Bronchial epithelial cell (primary cell): ENCODE measurements at regions not wholly inside any gene's neighbourhood (a gene's known extent, or its start where the extent isn't known, plus 50 kb on each side); places are given as distances from the start of the nearest gene placed in this dataset.

ENCODE experiments used
- DNase-seq: peaks from one replicate; pipeline ENCODE4 v3.0.0-alpha.2; 2010; ENCODE audit warnings: low read depth
- FAIRE-seq: peaks from 2 replicates; lab custom pipeline; 2011; peaks lifted over from hg19 to GRCh38; lab: Jason Lieb, UNC
- H3K27me3 ChIP-seq: 2 replicates; pipeline ENCODE4 v1.5.1; 2011; ENCODE audit warnings: low read length; ENCODE audit not compliant: control insufficient read depth, insufficient read depth
- H3K36me3 ChIP-seq: 2 replicates; pipeline ENCODE4 v1.5.1; 2011; ENCODE audit warnings: low read length; ENCODE audit not compliant: control insufficient read depth, insufficient read depth
- H3K4me3 ChIP-seq: 2 replicates; pipeline ENCODE4 v1.5.1; 2011; ENCODE audit warnings: mild to moderate bottlenecking, low read depth, low read length, control low read depth
- TF ChIP-seq, protein P1 (sequence below): IDR thresholded peaks from 2 replicates; pipeline ENCODE4 v1.5.1; 2011; ENCODE audit warnings: mild to moderate bottlenecking, moderate library complexity, low read length, control low read depth, inconsistent platforms; ENCODE audit not compliant: insufficient read depth, severe bottlenecking

DNA sequence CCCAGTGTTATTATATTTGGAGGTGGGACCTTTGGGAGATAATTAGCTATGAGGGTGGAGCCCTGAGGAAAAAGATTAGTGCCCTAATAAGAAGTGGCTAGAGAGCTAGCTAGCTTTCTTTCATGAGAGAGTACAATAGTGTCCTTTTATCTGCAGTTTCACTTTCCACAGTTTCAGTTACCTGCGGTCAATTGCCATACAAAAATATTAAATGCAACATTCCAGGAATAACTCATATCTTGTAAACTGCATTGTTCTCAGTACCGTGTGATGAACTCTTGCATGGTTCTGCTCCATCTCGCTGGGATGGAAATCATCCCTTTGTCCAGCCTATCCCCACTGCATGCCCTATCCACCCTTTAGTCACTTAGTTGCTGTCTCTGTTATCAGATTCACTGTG is 201.6 kb downstream of the RWDD3 start:
- Histone ChIP-seq H3K4me3 (no peak overlapping the region), H3K27me3 (no peaks in the 10 kb centered on the region), H3K36me3 (no peaks in the 10 kb centered on the region)
- TF ChIP-seq, protein P1, sequence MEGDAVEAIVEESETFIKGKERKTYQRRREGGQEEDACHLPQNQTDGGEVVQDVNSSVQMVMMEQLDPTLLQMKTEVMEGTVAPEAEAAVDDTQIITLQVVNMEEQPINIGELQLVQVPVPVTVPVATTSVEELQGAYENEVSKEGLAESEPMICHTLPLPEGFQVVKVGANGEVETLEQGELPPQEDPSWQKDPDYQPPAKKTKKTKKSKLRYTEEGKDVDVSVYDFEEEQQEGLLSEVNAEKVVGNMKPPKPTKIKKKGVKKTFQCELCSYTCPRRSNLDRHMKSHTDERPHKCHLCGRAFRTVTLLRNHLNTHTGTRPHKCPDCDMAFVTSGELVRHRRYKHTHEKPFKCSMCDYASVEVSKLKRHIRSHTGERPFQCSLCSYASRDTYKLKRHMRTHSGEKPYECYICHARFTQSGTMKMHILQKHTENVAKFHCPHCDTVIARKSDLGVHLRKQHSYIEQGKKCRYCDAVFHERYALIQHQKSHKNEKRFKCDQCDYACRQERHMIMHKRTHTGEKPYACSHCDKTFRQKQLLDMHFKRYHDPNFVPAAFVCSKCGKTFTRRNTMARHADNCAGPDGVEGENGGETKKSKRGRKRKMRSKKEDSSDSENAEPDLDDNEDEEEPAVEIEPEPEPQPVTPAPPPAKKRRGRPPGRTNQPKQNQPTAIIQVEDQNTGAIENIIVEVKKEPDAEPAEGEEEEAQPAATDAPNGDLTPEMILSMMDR, result no peak
- DNase-seq (no peak), FAIRE-seq (no peak)

DNA sequence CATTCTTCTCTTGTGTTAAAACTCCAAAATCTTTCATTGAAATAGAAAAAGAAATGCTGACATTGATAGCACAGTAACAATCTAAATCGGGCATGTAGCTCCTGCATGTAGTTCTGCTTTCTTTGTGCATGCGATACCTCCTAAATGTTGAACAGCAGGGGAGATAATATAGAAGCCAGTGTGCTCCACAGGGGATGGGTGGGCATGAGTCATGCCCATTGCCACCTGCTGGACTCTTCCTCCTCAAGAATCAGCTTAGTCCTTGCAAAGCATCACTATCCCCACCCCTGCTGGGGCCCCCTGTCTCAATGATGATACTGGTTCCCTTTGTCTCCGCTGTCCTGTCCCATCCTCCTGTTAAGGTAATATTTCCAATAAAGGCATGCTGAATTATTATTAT is 203.0 kb downstream of the RWDD3 start:
- H3K4me3 ChIP-seq, result no peak overlapping the region
- no peak for FAIRE-seq
- H3K27me3 ChIP-seq, result no peaks in the 10 kb centered on the region
- no peaks in the 10 kb centered on the region for H3K36me3 ChIP-seq
- TF ChIP-seq, protein P1, result no peak
- DNase-seq, result no peak

DNA sequence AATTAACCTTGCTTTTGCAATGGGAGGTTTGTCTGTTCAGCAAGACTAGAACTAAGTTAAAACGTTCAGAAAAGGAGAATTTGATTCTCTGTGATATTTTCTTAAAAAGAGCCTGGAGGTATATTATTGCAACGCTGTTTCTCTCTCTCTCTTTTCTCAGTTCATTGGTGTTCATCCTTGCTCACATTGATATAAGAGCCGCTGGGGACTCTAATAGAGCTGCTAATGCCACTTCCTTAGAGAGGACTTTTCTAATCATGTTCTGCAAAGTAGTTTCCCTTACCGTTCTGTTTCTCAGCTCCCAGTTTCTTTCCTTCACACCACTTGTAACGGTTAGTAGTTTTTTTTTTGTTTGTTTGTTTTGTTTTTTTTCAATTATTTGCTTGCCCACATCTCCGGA is 203.8 kb downstream of the RWDD3 start:
- DNase-seq (no peak), FAIRE-seq (no peak)
- Histone ChIP-seq H3K4me3 (no peak overlapping the region), H3K36me3 (no peaks in the 10 kb centered on the region), H3K27me3 (no peaks in the 10 kb centered on the region)
- TF ChIP-seq, protein P1, result no peak

DNA sequence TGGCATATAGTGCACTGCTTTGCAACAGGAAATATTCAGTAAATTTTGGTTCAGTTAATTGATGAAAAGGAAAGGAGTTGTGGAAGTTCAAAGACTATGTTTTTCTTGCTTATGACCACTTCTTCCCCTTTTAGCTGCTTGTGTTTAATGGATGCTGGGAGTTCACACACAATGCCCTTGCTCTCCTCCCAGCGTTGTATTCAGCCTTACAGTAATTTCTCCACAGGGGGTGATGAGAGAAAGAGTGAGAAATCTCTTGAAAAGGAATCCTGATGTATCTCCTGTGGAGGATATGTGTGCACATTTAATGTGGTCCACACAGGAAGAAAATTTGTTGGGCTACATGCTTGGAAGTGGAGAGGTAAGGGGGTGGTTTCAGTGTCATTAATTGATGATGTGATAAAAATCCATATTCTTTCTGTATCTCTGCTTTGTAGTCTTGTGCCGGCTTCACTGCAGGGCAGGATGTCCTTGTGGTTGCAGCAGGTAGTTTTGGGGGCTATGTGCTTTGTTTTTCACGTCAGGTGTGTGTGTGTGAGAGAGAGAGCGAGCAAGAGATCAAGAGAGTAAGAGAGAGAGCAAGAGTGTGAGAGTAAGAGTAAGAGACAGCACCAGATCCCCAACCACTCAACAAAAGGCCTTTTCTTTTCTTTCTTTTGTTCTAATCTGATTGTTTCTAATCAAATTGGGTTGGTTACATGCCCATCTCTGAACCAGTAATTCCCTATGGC is 204.4 kb downstream of the RWDD3 start:
- Histone ChIP-seq H3K36me3 (no peaks in the 10 kb centered on the region), H3K27me3 (no peaks in the 10 kb centered on the region), H3K4me3 (no peak overlapping the region)
- FAIRE-seq (peak; percentile 60), DNase-seq (no peak)
- TF ChIP-seq, protein P1, result no peak

DNA sequence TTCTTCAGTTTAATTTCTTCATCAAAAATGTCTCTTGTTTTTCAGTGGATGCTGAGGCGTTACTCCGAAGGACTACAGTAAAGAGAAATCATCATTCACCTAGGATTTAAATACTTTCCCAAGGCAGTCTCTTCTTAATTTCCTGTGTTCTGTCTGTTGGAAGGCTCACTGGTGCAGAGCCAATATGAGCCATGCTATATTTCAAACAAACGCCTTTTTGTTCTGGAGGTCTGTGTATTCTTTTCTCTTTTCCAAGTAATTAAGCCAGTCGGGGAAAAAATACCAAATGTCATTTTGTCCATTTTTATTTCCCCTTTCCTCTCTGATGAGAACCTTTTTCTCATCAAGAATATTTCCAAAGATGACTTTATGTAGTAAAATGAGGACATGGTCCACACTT is 206.5 kb downstream of the RWDD3 start:
- Histone ChIP-seq H3K4me3 (no peak overlapping the region), H3K36me3 (no peaks in the 10 kb centered on the region), H3K27me3 (no peaks in the 10 kb centered on the region)
- FAIRE-seq, result no peak
- TF ChIP-seq, protein P1, result no peak
- no peak for DNase-seq

DNA sequence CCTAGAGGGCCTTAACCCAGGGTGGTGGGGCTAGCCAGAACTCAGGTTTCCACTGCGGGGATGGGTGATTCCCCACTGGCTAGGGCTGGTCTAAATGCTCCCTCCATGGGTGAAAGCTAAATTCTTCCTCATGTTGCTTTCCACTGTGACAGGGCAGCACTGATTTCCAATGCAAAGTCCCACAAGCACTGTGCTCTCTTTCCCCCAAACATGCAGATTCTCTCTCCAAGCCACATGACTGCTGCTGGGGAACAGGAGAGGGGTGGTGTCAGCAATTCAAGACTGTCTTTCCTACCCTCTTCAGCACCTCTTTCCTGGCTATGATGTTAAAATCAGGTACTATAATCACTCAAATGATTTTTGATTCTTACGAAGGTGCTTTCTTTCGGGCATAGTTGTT is 215.5 kb downstream of the RWDD3 start:
- no peak for FAIRE-seq
- TF ChIP-seq, protein P1, result no peak
- H3K36me3 ChIP-seq, result no peaks in the 10 kb centered on the region

More for the DNA sequence above, 215.5 kb downstream of the RWDD3 start:
- H3K4me3 ChIP-seq, result no peak overlapping the region
- no peaks in the 10 kb centered on the region for H3K27me3 ChIP-seq
- DNase-seq, result no peak
